Activated CD4-positive, alpha-beta memory T cell treated with anti-CD3 and anti-CD28 coated beads for 36 hours (primary cell): ENCODE measurements at regions not wholly inside any gene's neighbourhood (a gene's known extent, or its start where the extent isn't known, plus 50 kb on each side); places are given as distances from the start of the nearest gene placed in this dataset.

Source experiments
- CTCF ChIA-PET: fragments of 350-600 bp; sonication (Branson Sonifier 250); formaldehyde crosslinking; loops from one replicate; lab custom pipeline; 2021; ENCODE audit warnings: antibody characterized with exemption, inconsistent platforms; lab: Charles Lee
- POLR2A ChIA-PET: fragments of 350-600 bp; sonication (Branson Sonifier 250); formaldehyde crosslinking; loops from one replicate; lab custom pipeline; 2021; ENCODE audit warnings: antibody characterized with exemption; lab: Charles Lee
- DNase-seq: peaks from one replicate; pipeline ENCODE4 v3.0.0-alpha.2; 2020
- H3K27ac Mint-ChIP-seq: one replicate; pipeline ENCODE4 v1.8.0; 2021; ENCODE audit warnings: mixed read lengths
- H3K27me3 Mint-ChIP-seq: one replicate; pipeline ENCODE4 v1.8.0; 2021; ENCODE audit warnings: mixed read lengths
- H3K36me3 Mint-ChIP-seq: one replicate; pipeline ENCODE4 v1.8.0; 2021; ENCODE audit warnings: mixed read lengths
- H3K4me1 Mint-ChIP-seq: one replicate; pipeline ENCODE4 v1.8.0; 2021; ENCODE audit warnings: low read depth, mixed read lengths
- H3K4me3 Mint-ChIP-seq: one replicate; pipeline ENCODE4 v1.8.0; 2021; ENCODE audit warnings: mild to moderate bottlenecking, mixed read lengths
- H3K9me3 Mint-ChIP-seq: one replicate; pipeline ENCODE4 v1.8.0; 2021; ENCODE audit warnings: mixed read lengths
- intact Hi-C: fragments of 100-400 bp; cut with micrococcal nuclease; formaldehyde crosslinking; loops from one replicate; pipeline ENCODE4 v1.15.1; 2023

DNA sequence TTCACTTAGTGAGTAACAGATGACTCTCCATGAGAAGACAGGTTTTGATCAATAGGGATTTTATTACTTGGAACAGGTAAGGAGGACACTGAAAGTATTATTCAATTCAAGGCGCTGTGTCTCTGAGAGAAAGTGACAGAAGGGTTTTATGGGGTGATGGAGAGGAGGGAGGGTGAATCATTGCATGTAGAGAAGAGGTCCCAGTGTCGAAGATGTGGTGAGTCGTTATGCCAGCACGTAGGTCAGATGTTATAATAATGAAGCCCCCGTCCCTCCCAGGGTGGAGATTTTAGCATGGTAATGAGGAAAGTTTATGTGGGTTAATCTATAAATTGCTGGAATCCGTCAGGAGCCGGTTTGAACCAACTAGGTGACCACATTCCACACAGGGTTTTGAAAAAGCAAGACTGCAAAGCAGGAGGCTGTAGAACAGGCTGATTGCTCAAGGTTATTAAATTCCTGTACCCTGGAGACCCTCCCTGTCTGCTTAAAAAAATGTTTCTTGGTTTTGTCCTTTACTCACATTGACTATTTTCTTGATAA is 586.4 kb upstream of the TMPRSS15 start:
- Mint-ChIP-seq H3K4me3 (no peak overlapping the region), H3K27me3 (no peaks in the 10 kb centered on the region), H3K27ac (no peak overlapping the region), H3K36me3 (no peaks in the 10 kb centered on the region), H3K4me1 (no peaks in the 10 kb centered on the region), H3K9me3 (peaks cover 20% of the 10 kb centered on the region)
- ChIA-PET CTCF (no interaction called here), POLR2A (no interaction called here)
- no peak for DNase-seq
- intact Hi-C loops, result no loop called here

- CTCF ChIA-PET, result no interaction called here
- Mint-ChIP-seq H3K36me3 (no peaks in the 10 kb centered on the region), H3K9me3 (peaks cover 11% of the 10 kb centered on the region), H3K4me3 (no peak overlapping the region), H3K27ac (no peak overlapping the region), H3K4me1 (no peaks in the 10 kb centered on the region), H3K27me3 (no peaks in the 10 kb centered on the region)
- no peak for DNase-seq
- POLR2A ChIA-PET, result no interaction called here
- intact Hi-C loops, result no loop called here
These were observed 588.3 kb upstream of the TMPRSS15 start for GRCh38 chr21:18991846-18992245.

DNA sequence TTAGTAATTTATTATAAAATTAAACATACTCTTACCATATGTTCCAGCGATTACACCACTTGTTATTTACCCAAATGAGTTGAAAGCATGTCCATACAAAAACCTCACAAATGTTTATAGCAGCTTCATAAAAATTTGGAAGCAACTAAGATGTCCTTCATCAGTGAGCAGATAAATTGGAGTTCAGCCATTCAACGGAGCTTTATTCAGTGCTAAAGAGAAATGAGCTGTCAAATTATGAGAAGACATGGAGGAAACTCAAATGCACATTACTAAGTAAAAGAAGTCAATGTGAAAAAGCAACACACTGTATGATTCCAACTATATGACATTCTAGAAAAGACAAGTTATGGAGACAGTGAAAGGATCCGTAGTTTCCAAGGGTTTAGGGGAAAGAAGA is 606.7 kb upstream of the TMPRSS15 start:
- H3K27me3 Mint-ChIP-seq, result no peaks in the 10 kb centered on the region
- H3K4me1 Mint-ChIP-seq, result no peaks in the 10 kb centered on the region
- no peaks in the 10 kb centered on the region for H3K36me3 Mint-ChIP-seq
- intact Hi-C loops, result no loop called here
- ChIA-PET CTCF (no interaction called here), POLR2A (no interaction called here)
- peaks cover 19% of the 10 kb centered on the region for H3K9me3 Mint-ChIP-seq
- H3K4me3 Mint-ChIP-seq, result no peak overlapping the region
- no peak for DNase-seq
- no peak overlapping the region for H3K27ac Mint-ChIP-seq

DNA sequence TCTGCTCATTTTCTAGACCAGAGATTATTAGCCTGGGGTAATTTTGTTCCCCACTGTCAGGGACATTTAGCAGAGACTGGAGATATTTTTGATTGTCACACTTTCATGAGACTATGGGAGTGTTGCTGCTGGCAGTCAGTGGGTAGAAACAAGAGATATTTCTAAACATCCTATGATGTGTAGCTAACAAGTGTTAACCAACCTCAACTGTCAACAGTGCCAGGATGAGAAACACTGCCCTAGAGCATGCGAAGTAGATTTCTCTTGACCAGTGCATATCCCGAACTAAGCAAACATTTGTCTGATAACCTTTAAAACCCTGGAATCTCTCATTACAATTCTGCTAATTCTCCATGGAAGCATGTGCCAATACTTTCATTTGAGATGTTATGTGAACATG is 607.4 kb upstream of the TMPRSS15 start:
- DNase-seq, result no peak
- POLR2A ChIA-PET, result no interaction called here
- intact Hi-C loops, result no loop called here
- Mint-ChIP-seq H3K36me3 (no peaks in the 10 kb centered on the region), H3K9me3 (peaks cover 19% of the 10 kb centered on the region), H3K4me1 (no peaks in the 10 kb centered on the region), H3K27ac (no peak overlapping the region), H3K27me3 (no peaks in the 10 kb centered on the region), H3K4me3 (no peak overlapping the region)
- CTCF ChIA-PET, result no interaction called here

DNA sequence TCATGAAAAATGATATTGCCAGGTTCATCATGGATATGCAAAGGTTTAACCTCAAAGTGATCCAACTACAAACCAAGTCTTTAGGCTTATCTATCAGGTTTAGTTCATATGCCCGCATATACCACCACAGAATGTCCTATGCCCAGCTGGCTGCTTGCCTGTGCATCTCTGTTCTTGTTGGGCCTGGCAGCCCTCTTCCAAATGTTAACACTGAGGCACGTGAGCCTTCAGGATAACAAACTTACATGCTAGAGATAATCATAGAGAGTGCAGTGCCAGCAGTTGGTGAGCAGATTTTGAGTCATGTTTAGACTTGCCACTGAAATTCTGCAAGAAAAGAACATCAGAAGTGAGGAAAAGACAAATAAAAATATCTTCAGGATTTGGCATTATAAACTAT is 607.9 kb upstream of the TMPRSS15 start:
- H3K27ac Mint-ChIP-seq, result no peak overlapping the region
- no peaks in the 10 kb centered on the region for H3K4me1 Mint-ChIP-seq
- peaks cover 19% of the 10 kb centered on the region for H3K9me3 Mint-ChIP-seq
- no peak for DNase-seq
- H3K27me3 Mint-ChIP-seq, result no peaks in the 10 kb centered on the region
- CTCF ChIA-PET, result no interaction called here
- POLR2A ChIA-PET, result no interaction called here
- H3K36me3 Mint-ChIP-seq, result no peaks in the 10 kb centered on the region
- intact Hi-C loops, result no loop called here
- H3K4me3 Mint-ChIP-seq, result no peak overlapping the region

DNA sequence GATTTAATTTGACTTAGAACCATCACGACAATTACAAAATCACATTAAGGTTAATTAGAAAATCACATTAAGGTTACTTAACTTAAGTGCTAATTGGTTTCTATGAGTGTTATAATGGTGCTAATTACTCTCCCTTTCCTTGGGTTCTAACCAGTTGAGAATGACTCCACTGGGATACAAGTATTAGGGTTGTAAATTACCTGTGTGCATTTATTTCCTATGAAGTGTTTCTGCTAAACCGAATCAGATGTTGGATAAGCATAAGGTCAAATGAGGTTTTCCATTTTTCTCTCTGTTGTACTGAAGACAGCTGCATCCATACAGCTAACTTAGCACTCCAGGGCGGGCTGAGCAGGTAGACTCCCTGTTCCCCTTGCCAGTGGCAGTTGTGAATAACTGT is 610.3 kb upstream of the TMPRSS15 start:
- CTCF ChIA-PET, result no interaction called here
- intact Hi-C loops, result no loop called here
- H3K4me1 Mint-ChIP-seq, result no peaks in the 10 kb centered on the region
- H3K4me3 Mint-ChIP-seq, result no peak overlapping the region
- H3K36me3 Mint-ChIP-seq, result no peaks in the 10 kb centered on the region
- no peak overlapping the region for H3K27ac Mint-ChIP-seq
- no peak for DNase-seq
- H3K27me3 Mint-ChIP-seq, result no peaks in the 10 kb centered on the region
- peaks cover 11% of the 10 kb centered on the region for H3K9me3 Mint-ChIP-seq
- POLR2A ChIA-PET, result no interaction called here

DNA sequence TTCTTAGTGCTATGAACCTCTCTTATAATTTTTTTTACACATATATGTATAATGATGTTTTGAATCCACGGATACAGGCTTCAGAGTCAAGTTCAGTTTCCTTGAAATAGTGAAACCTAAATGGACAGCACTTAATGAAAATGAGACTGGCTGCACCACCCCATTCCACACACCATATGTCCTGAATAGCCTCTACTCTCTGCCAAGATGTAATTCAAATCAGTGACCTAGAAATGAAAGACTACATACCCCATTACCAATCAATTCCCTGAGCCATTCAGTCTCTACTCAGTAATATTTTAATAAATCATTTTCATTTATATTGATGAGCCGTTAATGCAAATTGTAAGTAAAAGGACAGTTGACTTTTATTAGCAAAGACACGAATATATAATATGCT is 614.9 kb upstream of the TMPRSS15 start:
- Mint-ChIP-seq H3K9me3 (peaks cover 16% of the 10 kb centered on the region), H3K36me3 (no peaks in the 10 kb centered on the region), H3K4me1 (no peaks in the 10 kb centered on the region), H3K27me3 (no peaks in the 10 kb centered on the region), H3K4me3 (no peak overlapping the region), H3K27ac (no peak overlapping the region)
- ChIA-PET CTCF (no interaction called here), POLR2A (no interaction called here)
- intact Hi-C loops, result no loop called here
- DNase-seq, result no peak

- H3K36me3 Mint-ChIP-seq, result no peaks in the 10 kb centered on the region
- no peak overlapping the region for H3K4me3 Mint-ChIP-seq
- no peaks in the 10 kb centered on the region for H3K27me3 Mint-ChIP-seq
- H3K9me3 Mint-ChIP-seq, result peaks cover 12% of the 10 kb centered on the region
- intact Hi-C loops, result no loop called here
- DNase-seq, result no peak
- ChIA-PET POLR2A (no interaction called here), CTCF (no interaction called here)
- no peak overlapping the region for H3K27ac Mint-ChIP-seq
- H3K4me1 Mint-ChIP-seq, result no peaks in the 10 kb centered on the region
These were observed 619.4 kb upstream of the TMPRSS15 start for GRCh38 chr21:19022978-19023377.

- Mint-ChIP-seq H3K4me1 (no peaks in the 10 kb centered on the region), H3K4me3 (no peak overlapping the region), H3K27me3 (no peaks in the 10 kb centered on the region), H3K36me3 (no peaks in the 10 kb centered on the region), H3K9me3 (peaks cover 8% of the 10 kb centered on the region), H3K27ac (no peak overlapping the region)
- DNase-seq, result no peak
- ChIA-PET CTCF (no interaction called here), POLR2A (no interaction called here)
- intact Hi-C loops, result no loop called here
These were observed 623.3 kb upstream of the TMPRSS15 start for GRCh38 chr21:19026911-19027310.

DNA sequence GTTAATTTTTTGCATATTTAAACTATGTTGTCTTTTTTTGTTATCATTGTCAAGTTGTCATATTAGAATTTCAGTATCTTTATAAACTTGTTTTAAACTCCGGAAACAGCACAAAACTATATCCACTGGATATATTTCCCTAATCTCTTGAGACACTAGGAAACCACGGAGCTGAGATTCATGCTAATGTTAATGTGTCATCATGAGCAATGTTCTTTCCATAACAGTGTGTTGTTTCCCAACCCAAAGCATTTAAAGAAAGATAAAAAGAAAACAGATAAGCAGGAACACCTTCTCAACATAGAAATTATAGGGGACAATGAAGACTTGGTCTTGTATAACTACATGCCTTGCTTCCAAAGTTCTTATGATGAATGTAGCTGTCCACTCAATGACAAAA is 626.2 kb upstream of the TMPRSS15 start:
- ChIA-PET CTCF (no interaction called here), POLR2A (no interaction called here)
- intact Hi-C loops, result no loop called here
- DNase-seq, result no peak
- H3K36me3 Mint-ChIP-seq, result no peaks in the 10 kb centered on the region
- no peaks in the 10 kb centered on the region for H3K27me3 Mint-ChIP-seq
- H3K4me3 Mint-ChIP-seq, result no peak overlapping the region
- no peak overlapping the region for H3K27ac Mint-ChIP-seq
- H3K4me1 Mint-ChIP-seq, result no peaks in the 10 kb centered on the region
- peaks cover 14% of the 10 kb centered on the region for H3K9me3 Mint-ChIP-seq

DNA sequence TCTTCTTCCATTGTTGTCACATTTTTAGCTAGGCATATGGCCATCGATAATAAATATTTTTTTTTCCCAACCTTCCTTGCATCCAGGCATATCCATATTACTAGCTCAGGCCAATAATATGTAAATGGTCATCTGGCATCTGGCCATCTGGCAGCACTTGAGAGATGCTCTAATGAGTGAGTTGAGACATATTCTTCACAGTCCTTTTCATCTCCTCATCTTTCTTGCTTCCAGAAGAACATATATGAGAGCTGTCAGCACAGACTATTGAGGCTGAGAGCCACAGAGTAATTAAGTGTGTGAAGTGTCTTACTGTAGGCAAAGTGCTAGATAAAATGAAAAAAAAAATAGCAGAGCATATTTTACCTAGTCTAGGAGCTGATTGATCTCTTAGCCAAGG is 628.4 kb upstream of the TMPRSS15 start:
- Mint-ChIP-seq H3K4me3 (no peak overlapping the region), H3K27me3 (no peaks in the 10 kb centered on the region), H3K27ac (no peak overlapping the region), H3K4me1 (no peaks in the 10 kb centered on the region), H3K36me3 (no peaks in the 10 kb centered on the region), H3K9me3 (peaks cover 14% of the 10 kb centered on the region)
- ChIA-PET POLR2A (no interaction called here), CTCF (no interaction called here)
- intact Hi-C loops, result no loop called here
- DNase-seq, result no peak

- H3K4me3 Mint-ChIP-seq, result no peak overlapping the region
- no peaks in the 10 kb centered on the region for H3K27me3 Mint-ChIP-seq
- ChIA-PET POLR2A (no interaction called here), CTCF (no interaction called here)
- H3K36me3 Mint-ChIP-seq, result no peaks in the 10 kb centered on the region
- peaks cover 18% of the 10 kb centered on the region for H3K9me3 Mint-ChIP-seq
- no peaks in the 10 kb centered on the region for H3K4me1 Mint-ChIP-seq
- intact Hi-C loops, result no loop called here
- no peak overlapping the region for H3K27ac Mint-ChIP-seq
- DNase-seq, result no peak
These were observed 630.5 kb upstream of the TMPRSS15 start for GRCh38 chr21:19034041-19034440.

GRCh38 chr21:19034560-19034959 is 631.0 kb upstream of the TMPRSS15 start:
- ChIA-PET POLR2A (no interaction called here), CTCF (no interaction called here)
- Mint-ChIP-seq H3K9me3 (peaks cover 14% of the 10 kb centered on the region), H3K4me3 (no peak overlapping the region), H3K27me3 (no peaks in the 10 kb centered on the region), H3K36me3 (no peaks in the 10 kb centered on the region), H3K27ac (no peak overlapping the region), H3K4me1 (no peaks in the 10 kb centered on the region)
- intact Hi-C loops, result no loop called here
- DNase-seq, result no peak
